ENCODE measurements at regions not wholly inside any gene's neighbourhood (a gene's known extent, or its start where the extent isn't known, plus 50 kb on each side); places are given as distances from the start of the nearest gene placed in this dataset.

DNA sequence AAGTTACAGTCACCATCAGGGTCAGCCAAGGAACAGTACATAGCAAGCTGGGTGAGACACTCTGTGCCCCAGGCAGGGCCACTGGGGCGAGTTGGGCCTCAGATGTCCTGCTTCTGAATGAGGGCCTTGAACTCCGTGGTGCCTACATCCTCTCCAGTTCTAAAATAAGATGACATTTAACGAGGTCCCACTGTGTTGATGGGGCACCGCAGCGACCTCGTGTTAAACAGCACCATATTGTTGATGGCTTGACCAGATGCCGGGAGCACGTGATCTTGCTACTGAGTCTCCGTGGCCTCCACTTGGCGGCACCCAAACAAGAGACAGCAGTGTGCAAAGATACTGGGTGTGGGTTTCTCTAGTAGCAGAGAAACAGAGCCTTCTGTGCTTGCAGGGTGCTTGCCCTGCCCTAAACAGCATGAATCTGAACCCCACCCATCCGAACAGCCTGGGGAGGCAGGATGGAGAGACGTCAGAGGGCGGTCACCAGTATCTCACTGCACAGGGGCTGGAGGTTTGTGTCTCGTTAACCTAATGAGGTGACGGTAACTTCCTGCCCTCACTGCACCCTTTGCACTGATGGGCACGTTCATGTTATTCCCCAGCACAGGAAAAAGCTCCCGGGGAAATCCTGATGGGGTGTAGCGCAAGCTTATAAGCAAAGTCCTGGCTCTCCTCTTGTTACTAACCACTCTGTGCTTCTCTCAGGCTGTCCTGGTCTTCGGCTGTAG, 324.4 kb downstream of the AJAP1 start:
- Mint-ChIP-seq H3K4me1 (no peaks in the 10 kb centered on the region), H3K27me3 (peaks cover 5 to 6% of the 10 kb centered on the region in 2 donors), H3K9me3 (peaks cover 2 to 3% of the 10 kb centered on the region in 2 donors), H3K27ac (no peak overlapping the region), H3K4me3 (no peak overlapping the region), H3K36me3 (no peaks in the 10 kb centered on the region)
- DNase-seq, result no peak
- ATAC-seq (replicated peaks), result no peak

DNA sequence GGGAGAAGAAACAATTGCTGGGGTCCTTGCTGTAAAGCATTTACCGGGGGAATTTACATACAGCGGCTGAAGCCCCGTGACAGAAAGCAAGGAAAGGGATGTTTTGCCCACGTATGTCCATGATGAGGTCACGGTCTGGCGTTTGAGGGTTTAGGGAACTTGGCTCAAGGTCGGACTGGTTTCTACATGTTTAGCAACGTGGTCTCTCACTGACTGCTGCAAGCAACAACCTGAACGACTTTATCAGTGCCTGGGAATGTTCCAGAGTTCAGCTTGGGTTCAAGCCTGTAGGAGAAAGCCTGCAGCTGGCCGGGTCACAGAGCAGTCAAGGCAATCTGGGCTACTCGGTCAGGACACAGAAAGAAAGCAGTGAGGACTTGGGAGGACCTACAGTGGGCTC, 323.3 kb downstream of the AJAP1 start:
- H3K36me3 Mint-ChIP-seq, result no peaks in the 10 kb centered on the region
- H3K9me3 Mint-ChIP-seq, result peaks cover 0 to 2% of the 10 kb centered on the region in 2 donors
- ATAC-seq (replicated peaks) (no peak), DNase-seq (no peak)
- no peak overlapping the region for H3K4me3 Mint-ChIP-seq
- no peak overlapping the region for H3K27ac Mint-ChIP-seq
- H3K4me1 Mint-ChIP-seq, result no peaks in the 10 kb centered on the region
- peaks cover 5 to 6% of the 10 kb centered on the region in 2 donors for H3K27me3 Mint-ChIP-seq

DNA sequence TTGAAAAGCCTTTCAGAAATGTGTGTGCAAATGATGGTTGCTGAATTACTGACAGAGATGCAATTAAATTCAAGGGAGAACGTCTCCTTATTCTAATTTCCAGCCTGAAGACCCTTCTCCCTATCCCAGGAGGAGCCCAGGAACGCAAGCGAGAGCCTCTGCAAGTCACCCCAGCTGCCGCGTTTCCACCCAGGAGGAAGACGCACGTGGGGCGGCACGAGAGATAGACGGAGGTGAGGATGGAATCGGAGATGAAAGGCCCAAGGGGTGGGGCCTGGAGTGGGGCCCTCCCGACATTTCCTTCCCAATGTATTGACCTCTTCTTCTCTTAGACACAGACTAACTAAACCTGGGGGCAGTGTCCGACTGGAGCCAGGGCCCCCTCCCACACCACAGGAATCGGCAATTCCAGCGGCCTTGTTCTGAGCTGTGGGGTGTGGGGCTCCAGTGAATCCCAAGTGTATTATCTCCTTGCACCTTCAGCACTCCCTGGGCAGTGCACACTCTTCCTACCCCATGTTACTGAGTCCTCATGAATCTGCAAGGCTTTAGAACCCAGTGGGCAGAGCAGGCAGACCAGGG, 322.5 kb downstream of the AJAP1 start:
- Mint-ChIP-seq H3K4me1 (no peaks in the 10 kb centered on the region), H3K27ac (no peak overlapping the region), H3K36me3 (no peaks in the 10 kb centered on the region), H3K27me3 (peaks cover 5 to 6% of the 10 kb centered on the region in 2 donors), H3K4me3 (no peak overlapping the region), H3K9me3 (peaks cover 0 to 2% of the 10 kb centered on the region in 2 donors)
- ATAC-seq (replicated peaks) (no peak), DNase-seq (no peak)

DNA sequence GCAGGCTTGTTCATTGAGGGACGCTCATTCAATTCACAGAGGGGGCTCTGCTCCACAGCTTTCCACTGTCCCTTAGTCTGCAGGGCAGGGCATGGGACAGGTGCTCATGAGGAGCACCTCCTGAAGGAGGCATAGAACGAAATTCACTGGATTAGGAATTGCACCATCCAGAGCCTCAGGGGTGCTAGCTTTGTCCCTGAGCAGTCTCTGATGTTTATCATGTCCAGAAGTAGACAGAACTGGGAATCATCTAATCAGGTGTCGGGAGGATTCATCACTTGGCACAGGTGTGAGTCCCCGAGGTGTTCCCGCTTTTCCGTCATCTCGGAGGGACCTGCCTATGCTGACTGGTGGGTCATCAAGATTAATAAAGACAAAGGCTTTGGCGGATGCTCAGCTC, 321.4 kb downstream of the AJAP1 start:
- Mint-ChIP-seq H3K4me3 (no peak overlapping the region), H3K27me3 (peaks cover 5 to 6% of the 10 kb centered on the region in 2 donors), H3K4me1 (no peaks in the 10 kb centered on the region), H3K9me3 (peaks cover 0 to 2% of the 10 kb centered on the region in 2 donors), H3K27ac (no peak overlapping the region), H3K36me3 (no peaks in the 10 kb centered on the region)
- ATAC-seq (replicated peaks), result no peak
- DNase-seq, result no peak

DNA sequence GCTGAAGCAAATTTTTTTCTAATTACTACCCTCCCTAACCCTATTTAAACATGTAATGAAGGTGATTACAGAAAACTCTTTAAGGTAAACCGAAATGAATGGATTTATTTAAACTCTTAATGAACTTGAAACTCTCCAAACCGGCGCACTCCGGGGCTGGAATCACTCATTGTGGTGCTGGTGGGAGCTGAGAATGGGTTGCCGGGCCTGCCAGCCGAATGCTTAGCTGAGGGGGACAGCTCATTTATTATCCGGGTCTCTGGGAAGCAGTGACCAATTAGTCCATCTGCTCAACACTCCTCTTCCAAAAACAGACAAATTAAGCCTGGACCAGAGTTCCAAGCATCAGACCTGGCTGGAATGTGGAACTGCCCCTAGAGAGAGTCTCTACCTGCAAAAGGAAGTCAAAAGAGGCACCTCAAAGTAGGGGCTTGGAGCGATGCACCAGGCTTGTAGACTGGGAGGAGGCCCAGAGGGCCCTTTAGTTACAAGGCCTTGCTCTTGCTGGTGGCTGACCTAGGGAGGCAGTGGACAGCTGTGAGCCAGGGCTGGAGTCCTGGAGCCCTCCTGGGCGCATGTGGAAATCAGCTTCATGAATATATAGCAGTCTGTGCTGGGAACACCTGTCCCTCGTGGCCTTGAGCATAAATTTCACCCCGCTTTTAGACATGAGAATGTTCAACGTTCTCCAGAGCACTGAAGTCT, 320.7 kb downstream of the AJAP1 start:
- Mint-ChIP-seq H3K4me3 (no peak overlapping the region), H3K4me1 (no peaks in the 10 kb centered on the region), H3K36me3 (no peaks in the 10 kb centered on the region), H3K27me3 (peaks cover 5% of the 10 kb centered on the region in 2 donors), H3K9me3 (peaks cover 0 to 2% of the 10 kb centered on the region in 2 donors), H3K27ac (no peak overlapping the region)
- ATAC-seq (replicated peaks) (no peak), DNase-seq (no peak)

DNA sequence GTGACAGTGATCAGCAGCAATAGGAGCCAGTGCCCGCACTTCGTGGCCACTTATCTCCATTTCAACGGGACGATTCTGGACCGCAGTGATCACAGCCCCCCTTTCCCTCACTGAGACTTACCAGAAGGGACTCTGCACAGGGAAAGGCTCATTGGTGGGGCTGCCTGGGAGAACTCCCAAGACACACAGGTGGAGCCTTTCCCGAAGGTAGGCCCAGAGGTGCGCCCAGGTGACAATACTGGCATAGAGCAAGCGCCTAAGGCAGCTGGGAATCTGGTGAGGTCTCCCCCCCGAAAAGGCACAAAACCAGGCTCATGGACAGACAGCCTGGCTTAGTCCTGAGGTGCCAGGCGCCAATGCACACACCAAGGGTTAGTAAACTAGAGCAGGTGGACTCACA, 318.9 kb downstream of the AJAP1 start:
- H3K27ac Mint-ChIP-seq, result no peak overlapping the region
- H3K4me1 Mint-ChIP-seq, result no peaks in the 10 kb centered on the region
- no peaks in the 10 kb centered on the region for H3K36me3 Mint-ChIP-seq
- no peaks in the 10 kb centered on the region for H3K9me3 Mint-ChIP-seq
- ATAC-seq (replicated peaks), result no peak
- no peaks in the 10 kb centered on the region for H3K27me3 Mint-ChIP-seq
- DNase-seq, result no peak
- no peak overlapping the region for H3K4me3 Mint-ChIP-seq

DNA sequence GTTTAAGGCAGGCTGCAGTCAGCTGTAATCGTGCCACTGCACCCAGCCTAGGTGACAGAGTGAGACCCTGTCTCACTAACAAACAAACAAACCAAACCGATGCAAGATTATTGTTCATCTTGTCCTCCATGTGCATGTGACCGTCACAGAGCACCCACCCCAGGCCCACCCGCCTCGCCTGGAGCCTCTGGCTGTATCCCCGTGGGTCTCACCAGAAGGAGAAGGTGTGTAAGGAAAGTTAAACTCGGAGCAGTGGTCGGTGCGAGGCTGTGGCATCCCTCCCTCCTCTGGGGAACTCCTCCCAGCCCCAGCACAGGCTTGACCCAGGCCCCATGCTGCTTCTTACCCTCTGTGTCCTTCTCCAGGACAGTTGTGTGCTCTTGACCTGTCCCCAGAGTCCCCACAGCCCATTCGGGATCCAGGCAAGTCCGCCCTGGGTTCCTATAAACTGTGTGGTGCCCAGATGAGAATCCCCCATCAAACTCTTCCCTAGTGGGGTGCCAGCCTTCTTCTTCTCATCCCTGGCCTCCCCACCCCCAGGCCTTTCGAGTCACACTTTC, 318.4 kb downstream of the AJAP1 start:
- Mint-ChIP-seq H3K4me3 (no peak overlapping the region), H3K27me3 (no peaks in the 10 kb centered on the region), H3K36me3 (no peaks in the 10 kb centered on the region), H3K4me1 (no peaks in the 10 kb centered on the region), H3K27ac (no peak overlapping the region), H3K9me3 (no peaks in the 10 kb centered on the region)
- ATAC-seq (replicated peaks) (no peak), DNase-seq (no peak)

DNA sequence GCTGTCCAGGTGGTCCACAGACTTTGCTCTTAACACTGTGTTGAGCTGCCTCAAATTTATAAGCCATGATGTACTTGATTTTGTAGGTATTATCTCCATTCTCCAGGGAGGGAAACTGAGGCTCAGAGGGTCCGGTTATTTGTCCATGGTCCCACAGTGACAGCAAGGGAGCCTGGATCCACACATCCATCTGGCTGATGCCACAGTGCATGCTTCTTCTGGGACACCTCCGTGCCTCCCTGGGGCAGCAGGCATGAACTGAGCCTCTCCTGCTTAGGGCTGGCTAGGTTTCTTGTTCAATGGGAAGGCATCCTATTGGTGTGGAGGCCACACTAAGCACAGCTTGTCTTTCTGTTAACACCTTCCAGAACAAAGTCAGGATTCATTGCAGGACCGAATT, 317.3 kb downstream of the AJAP1 start:
- H3K27ac Mint-ChIP-seq, result no peak overlapping the region
- no peaks in the 10 kb centered on the region for H3K4me1 Mint-ChIP-seq
- DNase-seq, result no peak

DNA sequence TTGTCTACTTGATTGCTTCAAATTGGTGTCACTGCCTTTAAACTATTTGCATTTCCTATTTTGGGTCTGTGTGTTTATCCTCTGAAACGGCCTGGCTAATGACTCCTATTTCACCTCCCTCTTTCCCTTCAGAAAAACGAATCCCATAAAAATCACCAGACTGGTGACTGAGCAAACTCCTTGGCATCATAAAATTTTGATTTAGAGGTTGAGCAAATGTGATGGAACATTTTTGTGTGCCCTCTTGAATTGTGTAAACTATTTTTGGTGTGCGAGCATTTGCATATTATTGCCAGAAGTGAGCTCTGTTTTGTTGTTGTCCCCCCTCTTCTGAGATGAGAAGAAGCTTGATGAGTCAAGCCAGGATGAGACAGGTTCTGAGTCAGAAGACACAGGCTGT, 316.1 kb downstream of the AJAP1 start:
- Mint-ChIP-seq H3K36me3 (no peaks in the 10 kb centered on the region), H3K27me3 (peaks cover 0 to 4% of the 10 kb centered on the region in 2 donors), H3K27ac (no peak overlapping the region), H3K9me3 (no peaks in the 10 kb centered on the region), H3K4me3 (no peak overlapping the region), H3K4me1 (no peaks in the 10 kb centered on the region)
- ATAC-seq (replicated peaks), result no peak
- no peak for DNase-seq

More for the DNA sequence above, 317.3 kb downstream of the AJAP1 start:
- Mint-ChIP-seq H3K27me3 (peaks cover 0 to 4% of the 10 kb centered on the region in 2 donors), H3K9me3 (no peaks in the 10 kb centered on the region), H3K36me3 (no peaks in the 10 kb centered on the region), H3K4me3 (no peak overlapping the region)
- no peak for ATAC-seq (replicated peaks)

DNA sequence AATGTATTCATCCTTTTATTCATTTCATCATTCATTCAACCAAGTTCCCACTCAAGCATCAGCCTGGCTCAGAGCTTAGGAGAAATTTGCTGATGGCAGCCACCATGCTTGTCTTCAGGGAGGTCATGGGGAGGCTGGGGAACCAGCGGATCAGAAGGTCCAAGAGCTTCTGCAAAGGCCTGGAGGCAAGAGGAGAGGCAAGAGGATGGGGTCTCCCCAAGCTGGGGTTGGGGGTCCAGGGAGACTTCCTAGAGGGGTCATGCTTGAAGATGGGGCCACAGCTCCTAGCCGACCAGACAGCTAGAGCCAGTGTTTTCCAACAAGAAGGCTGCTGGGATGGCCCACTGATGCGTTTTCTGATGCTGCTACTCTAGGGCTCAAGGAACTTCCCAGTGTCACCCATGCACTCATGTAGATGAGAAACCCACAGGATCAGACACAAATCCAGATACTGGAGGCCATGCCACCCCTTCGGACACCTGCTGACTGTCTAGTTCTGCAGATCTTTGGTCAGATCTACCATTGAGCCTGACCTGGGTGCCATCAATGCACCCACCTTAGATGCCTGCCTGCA, 315.2 kb downstream of the AJAP1 start:
- no peaks in the 10 kb centered on the region for H3K4me1 Mint-ChIP-seq
- H3K36me3 Mint-ChIP-seq, result no peaks in the 10 kb centered on the region
- no peak overlapping the region for H3K27ac Mint-ChIP-seq
- peaks cover 0 to 4% of the 10 kb centered on the region in 2 donors for H3K27me3 Mint-ChIP-seq
- no peaks in the 10 kb centered on the region for H3K9me3 Mint-ChIP-seq
- H3K4me3 Mint-ChIP-seq, result no peak overlapping the region
- no peak for DNase-seq
- ATAC-seq (replicated peaks), result no peak

DNA sequence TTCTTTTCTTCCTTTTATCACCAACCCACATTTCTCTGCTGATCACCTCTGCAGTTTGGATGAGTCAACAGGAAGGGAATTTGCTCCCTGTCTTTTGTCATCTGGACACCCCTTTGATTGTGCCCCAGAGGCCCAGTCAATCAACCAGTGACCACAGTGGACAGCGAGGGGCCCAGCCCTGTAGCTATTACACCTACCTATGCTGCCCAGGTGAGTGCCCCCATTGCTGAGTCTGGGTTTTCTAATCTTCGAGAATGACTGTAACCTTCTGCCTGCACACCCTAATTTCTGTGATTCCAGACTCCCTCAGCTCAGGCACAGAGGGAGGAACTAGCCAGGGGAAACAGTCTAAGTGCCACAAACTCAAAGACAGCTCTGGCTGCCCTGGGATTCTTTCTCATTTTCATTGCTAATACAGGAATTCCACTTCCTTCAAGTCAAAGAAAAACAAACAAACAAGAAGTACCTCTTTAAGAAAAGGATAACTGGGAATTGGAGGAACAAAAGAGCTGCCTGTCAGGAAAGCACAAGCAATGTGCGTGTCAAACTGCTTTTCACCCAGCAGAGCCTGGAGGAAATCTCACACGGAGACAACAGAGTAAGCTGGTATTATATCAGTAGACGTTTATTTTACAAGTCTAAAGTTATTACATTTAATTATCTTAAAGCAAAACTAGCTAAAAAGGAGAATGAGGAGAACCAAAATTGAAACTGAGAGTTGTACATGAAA, 311.1 kb downstream of the AJAP1 start:
- Mint-ChIP-seq H3K27me3 (peaks cover 7 to 9% of the 10 kb centered on the region in 2 donors), H3K4me1 (no peaks in the 10 kb centered on the region), H3K4me3 (no peak overlapping the region), H3K9me3 (no peaks in the 10 kb centered on the region), H3K36me3 (no peaks in the 10 kb centered on the region), H3K27ac (no peak overlapping the region)
- DNase-seq, result no peak
- ATAC-seq (replicated peaks), result no peak

DNA sequence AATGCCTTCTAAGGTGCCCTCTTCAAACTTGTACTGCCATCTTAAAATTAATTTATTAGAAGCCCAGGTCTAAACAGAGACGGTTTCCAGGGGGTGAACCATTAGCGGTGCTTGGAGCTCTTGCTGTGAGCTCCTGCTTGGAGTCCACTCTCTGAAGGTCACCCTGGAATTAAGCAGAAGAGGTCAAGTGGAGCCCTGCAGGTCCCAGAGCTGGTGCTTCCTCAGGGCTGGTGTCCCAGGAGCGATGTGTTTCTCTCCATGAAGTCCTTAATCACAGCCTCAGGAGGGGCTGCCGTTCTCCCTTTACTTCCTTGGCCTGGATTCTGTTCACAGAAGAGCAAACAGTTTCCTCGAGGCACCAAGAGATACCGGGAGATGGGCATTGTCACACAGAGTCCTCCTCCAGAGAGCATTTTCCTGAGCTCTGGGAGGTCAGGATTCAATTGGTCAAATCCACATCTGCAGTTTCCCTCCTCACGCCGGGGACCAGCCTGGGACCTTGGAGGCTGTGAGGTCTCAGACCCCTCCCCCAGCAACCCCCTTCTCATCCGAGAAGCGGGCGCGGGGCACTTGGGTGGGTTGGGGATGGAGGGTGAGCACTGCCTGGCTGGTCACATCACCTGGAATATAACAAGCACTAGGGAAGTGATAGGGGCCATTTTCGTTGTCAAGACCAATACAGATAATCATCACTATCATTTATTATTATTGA, 310.4 kb downstream of the AJAP1 start:
- ATAC-seq (replicated peaks), result no peak
- no peak for DNase-seq
- H3K36me3 Mint-ChIP-seq, result no peaks in the 10 kb centered on the region
- peaks cover 9% of the 10 kb centered on the region in 2 donors for H3K27me3 Mint-ChIP-seq
- H3K4me3 Mint-ChIP-seq, result no peak overlapping the region
- H3K27ac Mint-ChIP-seq, result no peak overlapping the region
- no peaks in the 10 kb centered on the region for H3K9me3 Mint-ChIP-seq
- no peaks in the 10 kb centered on the region for H3K4me1 Mint-ChIP-seq

DNA sequence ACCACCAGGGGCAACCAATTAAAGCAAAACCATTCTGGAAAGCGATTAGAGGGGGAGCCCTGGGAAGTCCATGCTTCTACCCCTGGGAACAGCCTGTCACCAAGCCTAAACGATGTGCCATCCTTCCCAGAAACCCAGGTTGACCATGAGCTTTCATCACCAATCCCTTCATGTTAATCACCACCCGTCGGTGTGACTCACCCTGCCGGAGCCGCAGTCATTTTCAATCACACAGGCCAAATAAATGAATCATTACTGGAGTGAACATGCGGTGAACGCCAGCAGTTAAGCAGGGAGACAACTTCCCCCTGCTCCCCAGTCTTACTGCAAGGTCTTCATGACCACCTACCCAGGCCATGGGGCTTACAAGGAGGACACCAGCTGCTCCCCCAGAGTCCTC, 308.8 kb downstream of the AJAP1 start:
- ATAC-seq (replicated peaks), result no peak
- Mint-ChIP-seq H3K9me3 (no peaks in the 10 kb centered on the region), H3K36me3 (no peaks in the 10 kb centered on the region), H3K4me1 (no peaks in the 10 kb centered on the region), H3K4me3 (no peak overlapping the region), H3K27me3 (peaks cover 12 to 16% of the 10 kb centered on the region in 2 donors), H3K27ac (no peak overlapping the region)
- DNase-seq, result no peak

Measured in stimulated activated naive B cell treated with anti-CD40 and anti-IgM and Interleukin-4, amounts not matched to agents 10 μg/mL and 1 μg/mL and 100 μg/mL, for 72 hours (primary cell).